ENCODE measurements at regions not wholly inside any gene's neighbourhood (a gene's known extent, or its start where the extent isn't known, plus 50 kb on each side); places are given as distances from the start of the nearest gene placed in this dataset.

DNA sequence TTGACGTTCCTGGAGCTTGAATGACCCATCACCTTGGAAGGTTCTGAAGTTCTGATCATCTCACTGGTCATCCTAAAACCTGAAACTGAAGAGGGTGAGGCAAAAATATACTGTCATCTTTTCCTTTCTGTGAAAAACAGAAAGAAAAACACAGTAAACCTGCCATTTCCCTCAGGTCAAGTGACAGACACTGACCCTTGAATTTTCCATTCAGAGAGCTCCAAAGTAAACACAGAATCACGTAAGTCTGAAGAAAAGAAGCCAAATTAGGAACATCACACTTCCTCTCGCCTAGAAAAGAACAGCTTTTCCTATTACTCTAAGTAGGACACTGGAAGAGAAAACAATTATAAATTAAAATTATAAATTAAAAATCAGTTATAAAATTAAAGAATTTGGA, 78.7 kb upstream of the TGFBR2 start:
- POLR2A ChIA-PET (ENCODE audit: partially characterized antibody) = no interaction called here
- no peaks in the 10 kb centered on the region for H3K9me3 ChIP-seq (ENCODE audit: insufficient read depth in 2 of 2, low read depth in 1 of 2, low read length in 1 of 2)
- H4K5ac ChIP-seq (ENCODE audit: insufficient read length, low read depth, low read length) = no peak overlapping the region
- H3K18ac ChIP-seq (ENCODE audit: extremely low read depth, low read length) = no peak overlapping the region
- no peaks in the 10 kb centered on the region for H3K79me2 ChIP-seq (ENCODE audit: control insufficient read depth in 1 of 2, insufficient read depth in 2 of 2, low read length in 2 of 2)
- H3K4me2 ChIP-seq (ENCODE audit: insufficient read depth in 1 of 2, low read depth in 2 of 2, low read length in 2 of 2) = no peak overlapping the region
- H3K27me3 ChIP-seq (replicated peaks in 1 of 4; ENCODE audit: control insufficient read depth in 3 of 4, extremely low read depth in 1 of 4, insufficient read depth in 3 of 4, low read length in 3 of 4) = no peaks in the 10 kb centered on the region
- H2BK5ac ChIP-seq (ENCODE audit: low read depth, low read length) = no peak overlapping the region
- no peak overlapping the region for H4K8ac ChIP-seq (ENCODE audit: extremely low read depth, insufficient read depth, low read length)
- H2BK15ac ChIP-seq (ENCODE audit: low read length) = no peak overlapping the region
- H3K4me3 ChIP-seq (ENCODE audit: extremely low read depth in 1 of 4, insufficient read depth in 2 of 4, low read depth in 3 of 4, low read length in 4 of 4) = no peak overlapping the region
- H3K23me2 ChIP-seq (ENCODE audit: low read depth, low read length) = no peaks in the 10 kb centered on the region
- H3K27ac ChIP-seq (ENCODE audit: low read depth, low read length) = no peak overlapping the region
- H2AK5ac ChIP-seq (ENCODE audit: low read depth, low read length) = no peak overlapping the region
- H4K91ac ChIP-seq (replicated peaks; ENCODE audit: insufficient read length, low read length) = no peak overlapping the region
- H2AFZ ChIP-seq (ENCODE audit: low read length) = no peak overlapping the region
- no peak overlapping the region for H3K56ac ChIP-seq (replicated peaks; ENCODE audit: insufficient read length, low read depth, low read length)
- CTCF ChIA-PET (ENCODE audit: partially characterized antibody) = interaction anchor here (0.7 kb wide), 1 partner anchor 11 kb away, joined by 3 read pairs; no protein-coding TSS in a partner anchor
- no peak overlapping the region for H3K9ac ChIP-seq (replicated peaks in 1 of 4; ENCODE audit: extremely low read depth in 1 of 4, low read depth in 3 of 4, low read length in 3 of 4)
- WGBS, 2 experiments (ENCODE audit: extremely low coverage in 1 of 2, insufficient coverage in 1 of 2, insufficient read length in 1 of 2, insufficient replicate concordance in 2 of 2, low coverage in 1 of 2, low lambda C conversion rate in 2 of 2, missing lambda C conversion rate in 1 of 2) = 92% methylated on average over 3 of the region's 3 CpGs; no CpG with 5 or more reads in 1 of the 2 experiments
- no peak for FAIRE-seq
- no peak overlapping the region for H3K4ac ChIP-seq (replicated peaks; ENCODE audit: insufficient read length, low read depth, low read length)
- no peaks in the 10 kb centered on the region for H4K20me1 ChIP-seq (replicated peaks in 1 of 2; ENCODE audit: control insufficient read depth in 1 of 2, insufficient read depth in 2 of 2, low read length in 2 of 2)
- H2BK20ac ChIP-seq (ENCODE audit: low read length) = no peak overlapping the region
- no peak for TF ChIP-seq HDAC6 (IDR thresholded peaks at IDR 0.05; ENCODE audit: low read depth, low read length)
- TF ChIP-seq, protein P1, sequence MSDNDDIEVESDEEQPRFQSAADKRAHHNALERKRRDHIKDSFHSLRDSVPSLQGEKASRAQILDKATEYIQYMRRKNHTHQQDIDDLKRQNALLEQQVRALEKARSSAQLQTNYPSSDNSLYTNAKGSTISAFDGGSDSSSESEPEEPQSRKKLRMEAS (IDR thresholded peaks at IDR 0.05) = no peak
- H2BK120ac ChIP-seq (replicated peaks; ENCODE audit: low read depth, low read length) = no peak overlapping the region
- no peak for DNase-seq (ENCODE audit: low read depth in 1 of 2, low spot score in 2 of 2)
- no peaks in the 10 kb centered on the region for H3K79me1 ChIP-seq (ENCODE audit: low read depth, low read length)
- H3K36me3 ChIP-seq (ENCODE audit: control insufficient read depth in 2 of 4, insufficient read depth in 4 of 4, low read length in 3 of 4) = no peaks in the 10 kb centered on the region
- no peak overlapping the region for H3K23ac ChIP-seq (ENCODE audit: insufficient read length)
- H2BK12ac ChIP-seq (ENCODE audit: low read depth, low read length) = no peak overlapping the region
- H3K14ac ChIP-seq (ENCODE audit: insufficient read length) = no peak overlapping the region
- no peaks in the 10 kb centered on the region for H3K4me1 ChIP-seq (replicated peaks in 1 of 4; ENCODE audit: control insufficient read depth in 3 of 4, insufficient read depth in 4 of 4, low read length in 3 of 4)
